H1 (cell line): ENCODE measurements at regions not wholly inside any gene's neighbourhood (a gene's known extent, or its start where the extent isn't known, plus 50 kb on each side); places are given as distances from the start of the nearest gene placed in this dataset.

Experiments used
- ATF3 ChIP-seq: IDR thresholded peaks from 2 replicates; pipeline ENCODE4 v1.6.1; 2011; ENCODE audit warnings: low read depth, mild to moderate bottlenecking, low read length; ENCODE audit not compliant: insufficient read depth
- CBX8 ChIP-seq: fragments of 300-800, 300-1000 bp; sonication (generic); IDR thresholded peaks from 2 replicates; pipeline ENCODE4 v1.7.1; 2016; ENCODE audit warnings: low read depth, low read length, borderline replicate concordance
- CTCF ChIP-seq, 3 experiments: IDR thresholded peaks; 1 replicate in 2 of 3; 2 replicates in 1 of 3; pipeline versions ENCODE4 v1.5.1 to v1.6.1; 2011; ENCODE audit warnings: low read length in 3 of 3, mild to moderate bottlenecking in 3 of 3, inconsistent platforms in 2 of 3, low read depth in 1 of 3, moderate library complexity in 1 of 3; ENCODE audit not compliant: insufficient read depth in 1 of 3; ENCODE audit errors: control extremely low read depth in 1 of 3
- EP300 ChIP-seq, 2 experiments: IDR thresholded peaks; 1 replicate in 1 of 2; 2 replicates in 1 of 2; pipeline ENCODE4 v1.6.1; 2011 to 2012; ENCODE audit warnings: low read depth in 2 of 2, low read length in 2 of 2, mild to moderate bottlenecking in 2 of 2, borderline replicate concordance in 1 of 2, inconsistent platforms in 1 of 2, moderate library complexity in 1 of 2
- HDAC2 ChIP-seq, 2 experiments: fragments of 300-600 bp in 1 of 2; sonication (generic) in 1 of 2; IDR thresholded peaks; 2 replicates each; pipeline ENCODE4 v1.6.1; 2011 to 2012; ENCODE audit warnings: low read depth in 2 of 2, low read length in 2 of 2, mild to moderate bottlenecking in 2 of 2, moderate library complexity in 2 of 2, borderline replicate concordance in 1 of 2, inconsistent platforms in 1 of 2
- KDM5A ChIP-seq: fragments of 200-600 bp; IDR thresholded peaks from 2 replicates; pipeline ENCODE4 v1.7.1; 2012; ENCODE audit warnings: mild to moderate bottlenecking, low read length, inconsistent platforms, mixed read lengths
- NANOG ChIP-seq: IDR thresholded peaks from 2 replicates; pipeline ENCODE4 v1.6.1; 2011; ENCODE audit warnings: low read length, low read depth, mild to moderate bottlenecking, inconsistent platforms; ENCODE audit not compliant: insufficient read depth, poor library complexity, severe bottlenecking
- RAD21 ChIP-seq, 2 experiments: IDR thresholded peaks in 1 of 2; conservative IDR thresholded peaks in 1 of 2; 2 replicates each; pipeline ENCODE4 v1.6.1; 2011; ENCODE audit warnings: low read depth in 2 of 2, low read length in 2 of 2, improper control_type of control experiment in 1 of 2, inconsistent platforms in 1 of 2, mild to moderate bottlenecking in 1 of 2, moderate library complexity in 1 of 2
- RXRA ChIP-seq: IDR thresholded peaks from 2 replicates; pipeline ENCODE4 v1.6.1; 2011; ENCODE audit warnings: low read depth, mild to moderate bottlenecking, low read length, moderate library complexity; ENCODE audit not compliant: insufficient read depth
- SRF ChIP-seq: IDR thresholded peaks from 2 replicates; pipeline ENCODE4 v1.6.1; 2011; ENCODE audit warnings: mild to moderate bottlenecking, low read depth, low read length, moderate library complexity
- SUZ12 ChIP-seq: fragments of 200-600 bp; sonication (generic); IDR thresholded peaks from 2 replicates; pipeline ENCODE4 v1.6.1; 2012; ENCODE audit warnings: mild to moderate bottlenecking, inconsistent platforms, low read length, moderate library complexity, mixed read lengths
- USF2 ChIP-seq: IDR thresholded peaks from 2 replicates; pipeline ENCODE4 v1.6.1; 2011; ENCODE audit warnings: low read length, improper control_type of control experiment

- TF ChIP-seq KDM5A (no peak), SUZ12 (no peak), HDAC2 (IDR thresholded peaks at IDR 0.05; ENCODE audit: borderline replicate concordance in 1 of 2, low read depth in 2 of 2, low read length in 2 of 2) (no peak), SRF (no peak), ATF3 (no peak), NANOG (no peak), RXRA (no peak), CTCF (IDR thresholded peaks at IDR 0.05; ENCODE audit: control extremely low read depth in 1 of 3, insufficient read depth in 1 of 3, low read depth in 1 of 3, low read length in 3 of 3) (no peak), RAD21 (IDR thresholded peaks at IDR 0.05 in 1 of 2, conservative IDR thresholded peaks at IDR 0.05 in 1 of 2; ENCODE audit: low read depth in 2 of 2, low read length in 2 of 2) (no peak), CBX8 (no peak), EP300 (IDR thresholded peaks at IDR 0.05; ENCODE audit: borderline replicate concordance in 1 of 2, low read depth in 2 of 2, low read length in 2 of 2) (no peak), USF2 (no peak)
Measured at GRCh38 chr12:109652977-109653264, 60.7 kb upstream of the FAM222A start.
